ENCODE measurements at regions not wholly inside any gene's neighbourhood (a gene's known extent, or its start where the extent isn't known, plus 50 kb on each side); places are given as distances from the start of the nearest gene placed in this dataset.

- no peak overlapping the region for H3K27ac ChIP-seq
- ChIA-PET POLR2A (ENCODE audit: low non-redundant PET) (no interaction called here), CTCF (no interaction called here)
- DNase-seq (ENCODE audit: low spot score) = no peak
- TF ChIP-seq, protein P1, sequence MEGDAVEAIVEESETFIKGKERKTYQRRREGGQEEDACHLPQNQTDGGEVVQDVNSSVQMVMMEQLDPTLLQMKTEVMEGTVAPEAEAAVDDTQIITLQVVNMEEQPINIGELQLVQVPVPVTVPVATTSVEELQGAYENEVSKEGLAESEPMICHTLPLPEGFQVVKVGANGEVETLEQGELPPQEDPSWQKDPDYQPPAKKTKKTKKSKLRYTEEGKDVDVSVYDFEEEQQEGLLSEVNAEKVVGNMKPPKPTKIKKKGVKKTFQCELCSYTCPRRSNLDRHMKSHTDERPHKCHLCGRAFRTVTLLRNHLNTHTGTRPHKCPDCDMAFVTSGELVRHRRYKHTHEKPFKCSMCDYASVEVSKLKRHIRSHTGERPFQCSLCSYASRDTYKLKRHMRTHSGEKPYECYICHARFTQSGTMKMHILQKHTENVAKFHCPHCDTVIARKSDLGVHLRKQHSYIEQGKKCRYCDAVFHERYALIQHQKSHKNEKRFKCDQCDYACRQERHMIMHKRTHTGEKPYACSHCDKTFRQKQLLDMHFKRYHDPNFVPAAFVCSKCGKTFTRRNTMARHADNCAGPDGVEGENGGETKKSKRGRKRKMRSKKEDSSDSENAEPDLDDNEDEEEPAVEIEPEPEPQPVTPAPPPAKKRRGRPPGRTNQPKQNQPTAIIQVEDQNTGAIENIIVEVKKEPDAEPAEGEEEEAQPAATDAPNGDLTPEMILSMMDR (conservative IDR thresholded peaks at IDR 0.05; ENCODE audit: low read depth) = no peak
These were observed 1915.8 kb upstream of the CDH6 start for GRCh38 chr5:29277642-29278041.

- ChIA-PET POLR2A (ENCODE audit: low non-redundant PET) (no interaction called here), CTCF (no interaction called here)
- DNase-seq (ENCODE audit: low spot score) = no peak
- TF ChIP-seq, protein P1 (conservative IDR thresholded peaks at IDR 0.05; ENCODE audit: low read depth) = no peak
- no peak overlapping the region for H3K27ac ChIP-seq
These were observed 1917.1 kb upstream of the CDH6 start for GRCh38 chr5:29276371-29276770.

- TF ChIP-seq, protein P1 (conservative IDR thresholded peaks at IDR 0.05; ENCODE audit: low read depth) = no peak
- ChIA-PET POLR2A (ENCODE audit: low non-redundant PET) (no interaction called here), CTCF (no interaction called here)
- H3K27ac ChIP-seq = no peak overlapping the region
- DNase-seq (ENCODE audit: low spot score) = no peak
These were observed 1929.6 kb upstream of the CDH6 start for GRCh38 chr5:29263915-29264351.

DNA sequence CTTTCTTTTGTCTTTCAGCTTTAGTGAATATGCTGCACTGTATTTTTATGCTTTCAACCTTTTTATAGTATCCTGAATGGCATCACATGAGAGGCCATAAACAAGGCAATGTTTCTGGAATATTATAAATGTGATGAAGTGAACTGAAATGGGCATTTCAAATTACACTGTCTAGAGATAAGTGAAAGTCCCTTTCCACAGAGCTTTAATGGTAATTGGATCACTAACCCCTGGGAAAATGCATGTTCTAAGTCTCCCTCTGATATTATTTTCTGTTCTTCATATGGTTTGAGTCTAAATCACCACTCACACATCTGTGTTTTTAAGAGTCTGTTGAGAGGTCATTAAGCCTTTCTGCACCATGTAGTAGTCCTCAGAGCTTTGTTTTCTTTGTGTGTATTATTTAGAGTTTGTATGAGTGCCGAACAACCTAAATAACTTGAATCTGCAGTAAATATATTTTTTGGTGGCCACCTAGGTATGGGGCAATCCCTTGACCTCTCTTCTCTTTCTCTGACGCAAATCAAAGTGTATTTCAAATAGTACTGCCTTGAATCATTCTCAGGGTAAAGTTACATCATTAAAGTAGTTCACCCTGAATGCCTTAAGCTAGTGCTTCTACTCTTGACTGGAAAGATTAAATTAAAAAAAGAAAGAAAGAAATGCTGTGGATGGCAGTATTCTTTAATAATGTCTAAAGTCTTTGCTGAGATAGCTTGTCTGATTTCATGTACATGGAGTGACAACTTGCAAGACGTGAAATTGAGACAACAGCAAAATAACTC, 1931.0 kb upstream of the CDH6 start:
- CTCF ChIA-PET = no interaction called here
- TF ChIP-seq, protein P1 (conservative IDR thresholded peaks at IDR 0.05; ENCODE audit: low read depth) = no peak
- no peak overlapping the region for H3K27ac ChIP-seq
- DNase-seq (ENCODE audit: low spot score) = peak; percentile 66
- POLR2A ChIA-PET (ENCODE audit: low non-redundant PET) = no interaction called here

DNA sequence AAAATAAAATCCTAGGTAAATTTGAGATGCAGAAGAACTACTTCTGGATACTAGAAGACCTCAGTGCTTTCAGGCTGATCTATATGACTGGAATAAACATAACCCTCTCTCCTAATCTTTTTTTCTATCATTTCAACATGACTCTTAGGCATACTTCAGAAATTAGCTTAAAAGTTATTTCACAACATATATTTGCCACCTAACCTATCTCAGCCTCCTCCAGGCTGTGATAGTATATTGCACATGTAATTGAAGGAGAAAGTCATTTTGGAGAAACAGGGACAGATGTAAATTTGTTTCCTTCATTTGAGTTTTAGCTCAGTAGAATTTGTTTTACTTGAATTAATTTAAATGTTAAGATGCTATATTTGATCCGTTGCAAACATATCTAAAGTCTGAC, 1932.3 kb upstream of the CDH6 start:
- TF ChIP-seq, protein P1 (conservative IDR thresholded peaks at IDR 0.05; ENCODE audit: low read depth) = no peak
- DNase-seq (ENCODE audit: low spot score) = no peak
- CTCF ChIA-PET = no interaction called here
- no peak overlapping the region for H3K27ac ChIP-seq
- POLR2A ChIA-PET (ENCODE audit: low non-redundant PET) = no interaction called here

- no peak overlapping the region for H3K27ac ChIP-seq
- DNase-seq (ENCODE audit: low spot score) = no peak
- ChIA-PET POLR2A (ENCODE audit: low non-redundant PET) (no interaction called here), CTCF (interaction anchor here (0.6 kb wide), 1 partner anchor 103 kb away, joined by 3 read pairs; no protein-coding TSS in a partner anchor)
- TF ChIP-seq, protein P1 (conservative IDR thresholded peaks at IDR 0.05; ENCODE audit: low read depth) = no peak
These were observed 1941.1 kb upstream of the CDH6 start for GRCh38 chr5:29252390-29252789.
